HepG2 (cell line): ENCODE measurements at regions not wholly inside any gene's neighbourhood (a gene's known extent, or its start where the extent isn't known, plus 50 kb on each side); places are given as distances from the start of the nearest gene placed in this dataset.
"Not testable (repeated sequence)": the region's sequence is repeated elsewhere in the genome, so short reads cannot be mapped to it uniquely, and the experiment has no call there.

ENCODE experiments used
- ATAC-seq: fragments of 200-7000 bp; cut with Tn5 transposase; 3 replicates; pipeline ENCODE4 v1.9.1; 2020; ENCODE audit warnings: mild to moderate bottlenecking, moderate library complexity
- BruUV-seq: library from RNA; stranded (reverse); fragments of 400-500 nt; replicated peaks from 2 replicates; lab custom pipeline; 2021; lab: Mats Ljungman, UMichigan
- CTCF ChIA-PET: fragments of 300-600 bp; formaldehyde crosslinking; extraction: SDS; loops from one replicate; lab custom pipeline; 2021; ENCODE audit warnings: low total read pairs, inconsistent platforms, low intra/inter-chr PET ratio; lab: Yijun Ruan, JAX
- POLR2A ChIA-PET: fragments of 350-600 bp; sonication (Branson Sonifier 250); formaldehyde crosslinking; loops from one replicate; lab custom pipeline; 2020; ENCODE audit warnings: antibody characterized with exemption, inconsistent platforms; lab: Yijun Ruan, JAX
- DNase-seq: peaks from one replicate; pipeline ENCODE4 v3.0.0-alpha.2; 2015; ENCODE audit warnings: low spot score
- FAIRE-seq: peaks from 3 replicates; lab custom pipeline; 2011; peaks lifted over from hg19 to GRCh38; lab: Jason Lieb, UNC
- H2AFZ ChIP-seq: one replicate; pipeline ENCODE4 v1.6.1; 2011; ENCODE audit warnings: low read length, inconsistent platforms
- H3K27ac ChIP-seq: fragments of 300-600 bp; 3 replicates; pipeline ENCODE4 v1.8.0; 2011; ENCODE audit warnings: mixed run types, mild to moderate bottlenecking, mixed read lengths, low read length, inconsistent platforms; ENCODE audit not compliant: insufficient read depth; ENCODE audit errors: extremely low read length
- H3K27me3 ChIP-seq, 2 experiments: fragments of 200-600 bp in 1 of 2; 2 replicates in 1 of 2; 3 replicates in 1 of 2; pipeline versions ENCODE4 v1.6.0 to v1.8.0; 2011; ENCODE audit warnings: low read length in 2 of 2, mild to moderate bottlenecking in 2 of 2, moderate library complexity in 2 of 2, inconsistent platforms in 1 of 2; ENCODE audit not compliant: insufficient read depth in 2 of 2, control insufficient read depth in 1 of 2
- H3K36me3 ChIP-seq, 2 experiments: fragments of 200-600 bp in 1 of 2; replicated peaks in 1 of 2; 2 replicates in 1 of 2; 3 replicates in 1 of 2; pipeline versions ENCODE4 v1.5.1 to v1.8.0; 2011; ENCODE audit warnings: low read length in 2 of 2, inconsistent platforms in 1 of 2; ENCODE audit not compliant: insufficient read depth in 2 of 2, control insufficient read depth in 1 of 2
- H3K4me1 ChIP-seq: 2 replicates; pipeline ENCODE4 v1.5.1; 2012; ENCODE audit warnings: low read length, inconsistent platforms; ENCODE audit not compliant: insufficient read depth
- H3K4me2 ChIP-seq: 2 replicates; pipeline ENCODE4 v1.6.0; 2011; ENCODE audit warnings: low read depth, low read length, inconsistent platforms
- H3K4me3 ChIP-seq, 3 experiments: fragments of 200-600 bp in 1 of 3; sonication (generic), shearing (Covaris generic) in 1 of 3; replicated peaks in 1 of 3; 2 replicates each; pipeline ENCODE4 v1.5.1; 2011 to 2016; ENCODE audit warnings: low read length in 3 of 3, inconsistent platforms in 2 of 3, low read depth in 2 of 3, mild to moderate bottlenecking in 2 of 3, control low read depth in 1 of 3, mixed read lengths in 1 of 3; ENCODE audit not compliant: insufficient read depth in 1 of 3
- H3K79me2 ChIP-seq: one replicate; pipeline ENCODE4 v1.6.1; 2011; ENCODE audit warnings: low read length, inconsistent platforms; ENCODE audit not compliant: insufficient read depth
- H3K9ac ChIP-seq: 2 replicates; pipeline ENCODE4 v1.6.0; 2011; ENCODE audit warnings: mild to moderate bottlenecking, low read depth, low read length, inconsistent platforms; ENCODE audit not compliant: insufficient read depth
- H3K9me3 ChIP-seq: 2 replicates; pipeline ENCODE4 v1.5.1; 2012; ENCODE audit warnings: mild to moderate bottlenecking, low read length
- H4K20me1 ChIP-seq: 2 replicates; pipeline ENCODE4 v1.6.0; 2011; ENCODE audit warnings: inconsistent platforms, mild to moderate bottlenecking, low read length, moderate library complexity; ENCODE audit not compliant: insufficient read depth
- DNMT3B ChIP-seq: conservative IDR thresholded peaks from 2 replicates; pipeline ENCODE4 v1.6.1; 2016; ENCODE audit warnings: missing biosample characterization, control low read depth
- ETS1 ChIP-seq: sonication (generic); formaldehyde crosslinking; IDR thresholded peaks from 2 replicates; pipeline ENCODE4 v1.4.0; 2020; ENCODE audit warnings: missing genetic modification reagents
- LCORL ChIP-seq, 2 experiments: fragments of 450-650 bp in 1 of 2; sonication (generic) in 1 of 2; formaldehyde crosslinking in 1 of 2; IDR thresholded peaks; 2 replicates each; pipeline versions ENCODE4 v1.5.0 to v1.6.1; 2017 to 2020; ENCODE audit warnings: antibody characterized with exemption in 1 of 2, missing genetic modification reagents in 1 of 2
- ZFP41 ChIP-seq: sonication (generic); formaldehyde crosslinking; IDR thresholded peaks from 2 replicates; pipeline ENCODE4 v1.4.0; 2020; ENCODE audit warnings: mild to moderate bottlenecking, missing genetic modification reagents, borderline replicate concordance
- ZNF704 ChIP-seq: sonication (generic); formaldehyde crosslinking; IDR thresholded peaks from 2 replicates; pipeline ENCODE4 v1.8.1; 2023; ENCODE audit warnings: mild to moderate bottlenecking, inconsistent platforms, moderate library complexity, missing genetic modification reagents, borderline replicate concordance
- WGBS: methylation state at CpG from one replicate; pipeline ENCODE4 v1.1.6; 2017; ENCODE audit warnings: low lambda C conversion rate; 5-methylcytosine and 5-hydroxymethylcytosine counted together
- in situ Hi-C: cut with HindIII; loops from 2 replicates; pipeline ENCODE4 v1.10.0; 2017; ENCODE audit warnings: low pct_unique_long_range_greater_than_20kb; ENCODE audit not compliant: extremely low pct_ligation_motif_present
- intact Hi-C: fragments of 100-400 bp; cut with micrococcal nuclease; formaldehyde crosslinking; loops from one replicate; pipeline ENCODE4 v1.10.0; 2022; ENCODE audit not compliant: unreplicated experiment

- BruUV-seq = no TSS peak
- TF ChIP-seq ETS1 (CRISPR knock-in tag) (no peak), LCORL (IDR thresholded peaks at IDR 0.05) (no peak), LCORL (CRISPR knock-in tag; IDR thresholded peaks at IDR 0.05) (no peak), DNMT3B (no peak), ZNF704 (CRISPR knock-in tag) (no peak), ZFP41 (CRISPR knock-in tag) (no peak)
- Histone ChIP-seq H3K4me2 (no peak overlapping the region), H3K27me3 (no peaks in the 10 kb centered on the region), H4K20me1 (no peaks in the 10 kb centered on the region), H3K9ac (no peak overlapping the region), H3K4me3 (no peak overlapping the region), H2AFZ (no peak overlapping the region), H3K4me1 (no peaks in the 10 kb centered on the region), H3K36me3 (no peaks in the 10 kb centered on the region), H3K9me3 (peaks cover 60% of the 10 kb centered on the region), H3K27ac (no peak overlapping the region), H3K79me2 (no peaks in the 10 kb centered on the region)
- no peak for FAIRE-seq
- ChIA-PET CTCF (interaction anchor here (1.8 kb wide), 1 partner anchor 513 kb away, joined by 4 read pairs; no protein-coding TSS in a partner anchor), POLR2A (no interaction called here)
- in situ Hi-C loops (no loop called here), intact Hi-C loops (no loop called here)
- no peak for ATAC-seq
- DNase-seq = no peak
Measured at GRCh38 chr14:45939572-45939971, 686.6 kb upstream of the MIS18BP1 start.

- ATAC-seq, H3K4me2 ChIP-seq, H3K36me3 ChIP-seq, H3K9ac ChIP-seq, H4K20me1 ChIP-seq, H3K4me3 ChIP-seq, BruUV-seq, DNase-seq, H3K4me1 ChIP-seq, intact Hi-C loops, H3K79me2 ChIP-seq, H3K27ac ChIP-seq, FAIRE-seq, H3K27me3 ChIP-seq, H2AFZ ChIP-seq, in situ Hi-C loops, POLR2A ChIA-PET, CTCF ChIA-PET: not testable (repeated sequence)
- peaks cover 59% of the 10 kb centered on the region for H3K9me3 ChIP-seq
- 0% methylated on average over 3 of the region's 3 CpGs for WGBS
Measured at GRCh38 chr14:45919995-45920394, 667.0 kb upstream of the MIS18BP1 start.
